ENCODE measurements at regions not wholly inside any gene's neighbourhood (a gene's known extent, or its start where the extent isn't known, plus 50 kb on each side); places are given as distances from the start of the nearest gene placed in this dataset.

GRCh38 chrX:44447214-44447613 is 95.4 kb downstream of the FUNDC1 start:
- TF ChIP-seq CTCF (IDR thresholded peaks at IDR 0.05) (no peak), POLR2AphosphoS5 (IDR thresholded peaks at IDR 0.05; ENCODE audit: insufficient read depth in 1 of 2, low read depth in 1 of 2) (no peak), POLR2A (IDR thresholded peaks at IDR 0.05) (no peak)
